ENCODE measurements at regions not wholly inside any gene's neighbourhood (a gene's known extent, or its start where the extent isn't known, plus 50 kb on each side); places are given as distances from the start of the nearest gene placed in this dataset.

- ATAC-seq (replicated peaks): no peak
- Mint-ChIP-seq H3K36me3 (ENCODE audit: low read depth) (no peaks in the 10 kb centered on the region), H3K27ac (no peak overlapping the region), H3K9me3 (no peaks in the 10 kb centered on the region), H3K4me3 (no peak overlapping the region), H3K4me1 (no peaks in the 10 kb centered on the region), H3K27me3 (peaks cover 3% of the 10 kb centered on the region)
Observed at GRCh38 chr10:118506671-118507590, 88.5 kb downstream of the PRLHR start.

GRCh38 chr10:118505363-118505762 is 90.1 kb downstream of the PRLHR start:
- ATAC-seq (replicated peaks): no peak
- H3K27me3 Mint-ChIP-seq: peaks cover 6% of the 10 kb centered on the region
- H3K27ac Mint-ChIP-seq: no peak overlapping the region
- H3K4me3 Mint-ChIP-seq: no peak overlapping the region
- H3K9me3 Mint-ChIP-seq: no peaks in the 10 kb centered on the region
- no peaks in the 10 kb centered on the region for H3K36me3 Mint-ChIP-seq (ENCODE audit: low read depth)
- H3K4me1 Mint-ChIP-seq: no peaks in the 10 kb centered on the region

GRCh38 chr10:118504467-118505205 is 90.8 kb downstream of the PRLHR start:
- H3K27me3 Mint-ChIP-seq: peaks cover 6% of the 10 kb centered on the region

GRCh38 chr10:118504044-118504443 is 91.4 kb downstream of the PRLHR start:
- H3K4me3 Mint-ChIP-seq: no peak overlapping the region
- no peak overlapping the region for H3K27ac Mint-ChIP-seq
- H3K36me3 Mint-ChIP-seq (ENCODE audit: low read depth): no peaks in the 10 kb centered on the region
- no peak for ATAC-seq (replicated peaks)
- peaks cover 10% of the 10 kb centered on the region for H3K27me3 Mint-ChIP-seq
- H3K4me1 Mint-ChIP-seq: no peaks in the 10 kb centered on the region
- H3K9me3 Mint-ChIP-seq: no peaks in the 10 kb centered on the region

More at GRCh38 chr10:118504467-118505205, 90.8 kb downstream of the PRLHR start:
- Mint-ChIP-seq H3K9me3 (no peaks in the 10 kb centered on the region), H3K4me3 (no peak overlapping the region), H3K27ac (no peak overlapping the region), H3K4me1 (no peaks in the 10 kb centered on the region), H3K36me3 (ENCODE audit: low read depth) (no peaks in the 10 kb centered on the region)
- no peak for ATAC-seq (replicated peaks)

GRCh38 chr10:118503192-118503591 is 92.3 kb downstream of the PRLHR start:
- H3K4me1 Mint-ChIP-seq: no peaks in the 10 kb centered on the region
- no peak overlapping the region for H3K4me3 Mint-ChIP-seq
- no peaks in the 10 kb centered on the region for H3K36me3 Mint-ChIP-seq (ENCODE audit: low read depth)
- H3K9me3 Mint-ChIP-seq: no peaks in the 10 kb centered on the region
- no peak overlapping the region for H3K27ac Mint-ChIP-seq
- no peak for ATAC-seq (replicated peaks)
- peaks cover 10% of the 10 kb centered on the region for H3K27me3 Mint-ChIP-seq

- peaks cover 10% of the 10 kb centered on the region for H3K27me3 Mint-ChIP-seq
- no peak for ATAC-seq (replicated peaks)
- no peak overlapping the region for H3K27ac Mint-ChIP-seq
- no peaks in the 10 kb centered on the region for H3K4me1 Mint-ChIP-seq
- no peaks in the 10 kb centered on the region for H3K36me3 Mint-ChIP-seq (ENCODE audit: low read depth)
- no peak overlapping the region for H3K4me3 Mint-ChIP-seq
- H3K9me3 Mint-ChIP-seq: no peaks in the 10 kb centered on the region
Observed at GRCh38 chr10:118501637-118502440, 93.6 kb downstream of the PRLHR start.

GRCh38 chr10:118501171-118501570 is 94.3 kb downstream of the PRLHR start:
- no peak for ATAC-seq (replicated peaks)
- H3K4me1 Mint-ChIP-seq: no peaks in the 10 kb centered on the region
- H3K27ac Mint-ChIP-seq: no peak overlapping the region
- H3K36me3 Mint-ChIP-seq (ENCODE audit: low read depth): no peaks in the 10 kb centered on the region
- no peaks in the 10 kb centered on the region for H3K9me3 Mint-ChIP-seq
- H3K4me3 Mint-ChIP-seq: no peak overlapping the region
- H3K27me3 Mint-ChIP-seq: peaks cover 13% of the 10 kb centered on the region

- Mint-ChIP-seq H3K27me3 (peaks cover 14% of the 10 kb centered on the region), H3K9me3 (no peaks in the 10 kb centered on the region), H3K4me3 (no peak overlapping the region), H3K27ac (no peak overlapping the region), H3K4me1 (no peaks in the 10 kb centered on the region), H3K36me3 (ENCODE audit: low read depth) (no peaks in the 10 kb centered on the region)
- no peak for ATAC-seq (replicated peaks)
Observed at GRCh38 chr10:118500477-118501104, 94.9 kb downstream of the PRLHR start.

- Mint-ChIP-seq H3K4me3 (no peak overlapping the region), H3K4me1 (no peaks in the 10 kb centered on the region), H3K27me3 (peaks cover 13% of the 10 kb centered on the region), H3K27ac (no peak overlapping the region), H3K36me3 (ENCODE audit: low read depth) (no peaks in the 10 kb centered on the region), H3K9me3 (no peaks in the 10 kb centered on the region)
- ATAC-seq (replicated peaks): no peak
Observed at GRCh38 chr10:118499186-118499585, 96.3 kb downstream of the PRLHR start.

GRCh38 chr10:118498623-118499022 is 96.8 kb downstream of the PRLHR start:
- Mint-ChIP-seq H3K27ac (no peak overlapping the region), H3K36me3 (ENCODE audit: low read depth) (no peaks in the 10 kb centered on the region), H3K27me3 (peaks cover 11% of the 10 kb centered on the region), H3K4me1 (no peaks in the 10 kb centered on the region), H3K9me3 (no peaks in the 10 kb centered on the region), H3K4me3 (no peak overlapping the region)
- no peak for ATAC-seq (replicated peaks)

- Mint-ChIP-seq H3K27ac (no peak overlapping the region), H3K4me3 (no peak overlapping the region), H3K9me3 (no peaks in the 10 kb centered on the region), H3K36me3 (ENCODE audit: low read depth) (no peaks in the 10 kb centered on the region), H3K27me3 (peaks cover 11% of the 10 kb centered on the region), H3K4me1 (no peaks in the 10 kb centered on the region)
- no peak for ATAC-seq (replicated peaks)
Observed at GRCh38 chr10:118497227-118497626, 98.2 kb downstream of the PRLHR start.

GRCh38 chr10:118496525-118496924 is 98.9 kb downstream of the PRLHR start:
- no peak for ATAC-seq (replicated peaks)

GRCh38 chr10:118495499-118495898 is 99.9 kb downstream of the PRLHR start:
- ATAC-seq (replicated peaks): no peak
- Mint-ChIP-seq H3K9me3 (peaks cover 4% of the 10 kb centered on the region), H3K27ac (no peak overlapping the region), H3K27me3 (peaks cover 12% of the 10 kb centered on the region), H3K4me1 (no peaks in the 10 kb centered on the region), H3K36me3 (ENCODE audit: low read depth) (no peaks in the 10 kb centered on the region), H3K4me3 (no peak overlapping the region)

More at GRCh38 chr10:118496525-118496924, 98.9 kb downstream of the PRLHR start:
- H3K4me3 Mint-ChIP-seq: no peak overlapping the region
- no peaks in the 10 kb centered on the region for H3K4me1 Mint-ChIP-seq
- H3K27me3 Mint-ChIP-seq: peaks cover 11% of the 10 kb centered on the region
- H3K36me3 Mint-ChIP-seq (ENCODE audit: low read depth): no peaks in the 10 kb centered on the region
- no peaks in the 10 kb centered on the region for H3K9me3 Mint-ChIP-seq
- H3K27ac Mint-ChIP-seq: no peak overlapping the region

GRCh38 chr10:118491055-118491454 is 104.4 kb downstream of the PRLHR start:
- H3K9me3 Mint-ChIP-seq: peaks cover 9% of the 10 kb centered on the region
- no peaks in the 10 kb centered on the region for H3K4me1 Mint-ChIP-seq
- H3K4me3 Mint-ChIP-seq: no peak overlapping the region
- no peak overlapping the region for H3K27ac Mint-ChIP-seq
- H3K27me3 Mint-ChIP-seq: peaks cover 7% of the 10 kb centered on the region
- no peak for ATAC-seq (replicated peaks)
- no peaks in the 10 kb centered on the region for H3K36me3 Mint-ChIP-seq (ENCODE audit: low read depth)
